RPMI8226 (cell line): ENCODE measurements at regions not wholly inside any gene's neighbourhood (a gene's known extent, or its start where the extent isn't known, plus 50 kb on each side); places are given as distances from the start of the nearest gene placed in this dataset.
"Not testable (repeated sequence)": the region's sequence is repeated elsewhere in the genome, so short reads cannot be mapped to it uniquely, and the experiment has no call there.

ENCODE experiments used
- DNase-seq: peaks from one replicate; pipeline ENCODE4 v3.0.0-alpha.2; 2015

DNA sequence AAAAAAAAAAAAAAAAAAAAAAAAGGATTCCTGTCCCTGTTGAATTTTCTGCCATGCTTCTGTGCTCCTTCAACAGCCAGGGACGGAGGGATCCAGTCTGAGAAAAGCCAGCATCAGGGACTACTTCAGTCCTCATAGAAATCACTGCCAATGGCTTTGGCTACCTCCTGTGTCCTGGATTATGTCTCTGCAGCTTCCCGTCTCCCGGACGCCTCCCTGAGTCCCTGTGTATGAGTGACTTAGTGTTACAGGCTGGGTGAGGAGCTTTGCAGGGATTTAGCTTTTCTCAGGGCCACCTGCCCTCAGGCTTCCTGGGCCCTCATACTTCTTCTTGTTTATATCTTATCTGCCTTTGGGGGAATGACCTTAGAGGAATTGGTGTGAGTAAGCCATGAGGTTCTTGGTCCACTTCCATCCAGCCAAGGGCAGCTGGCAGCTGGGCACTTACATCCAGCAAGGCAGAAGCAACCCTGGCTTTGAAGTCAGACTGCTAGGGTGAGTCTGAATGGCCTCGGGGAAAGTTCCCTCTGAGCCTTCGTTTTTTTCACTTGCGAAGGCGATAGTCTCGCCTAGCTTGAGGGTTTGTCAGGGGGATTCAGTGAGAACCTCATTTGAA is 83.6 kb upstream of the CRYM start:
- not testable (repeated sequence) for DNase-seq

DNA sequence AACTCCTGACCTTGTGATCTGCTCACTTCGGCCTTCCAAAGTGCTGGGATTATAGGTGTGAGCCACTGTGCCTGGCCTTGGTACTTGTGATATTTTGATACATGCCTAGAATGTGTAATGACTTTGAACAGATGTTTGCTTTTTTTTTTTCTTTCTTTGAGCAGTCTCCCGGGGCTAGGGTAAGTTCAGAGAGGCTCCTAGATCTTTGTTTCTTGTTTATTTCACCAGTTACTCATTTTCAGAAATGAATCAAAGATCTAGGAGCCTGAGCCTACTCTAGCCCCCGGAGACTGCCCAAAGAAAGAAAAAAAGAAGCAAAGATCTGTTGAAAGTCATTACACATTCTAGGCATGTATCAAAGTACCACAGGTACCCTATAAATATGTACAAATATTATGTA is 83.0 kb upstream of the CRYM start:
- DNase-seq, result not testable (repeated sequence)

DNA sequence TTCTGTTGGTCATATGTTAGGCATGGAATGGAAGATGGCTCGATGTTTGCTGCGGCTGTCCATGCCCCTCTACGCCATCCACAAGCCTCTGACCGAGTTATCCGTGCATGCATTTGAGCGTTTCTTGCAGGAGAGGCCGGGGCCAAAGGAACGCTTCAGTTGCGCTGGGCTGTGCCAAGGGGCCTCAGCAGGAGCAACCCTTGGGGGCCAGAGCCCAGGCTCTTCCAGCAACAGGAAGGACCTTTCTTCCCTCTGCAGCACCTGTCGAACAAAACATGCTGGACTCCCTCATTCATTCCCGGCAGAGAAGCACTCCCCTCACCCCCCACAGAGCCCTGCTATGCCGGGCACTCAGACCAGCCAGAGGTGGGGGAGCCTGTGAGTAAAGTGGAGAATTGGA is 81.4 kb upstream of the CRYM start:
- DNase-seq, result peak; percentile 24

DNA sequence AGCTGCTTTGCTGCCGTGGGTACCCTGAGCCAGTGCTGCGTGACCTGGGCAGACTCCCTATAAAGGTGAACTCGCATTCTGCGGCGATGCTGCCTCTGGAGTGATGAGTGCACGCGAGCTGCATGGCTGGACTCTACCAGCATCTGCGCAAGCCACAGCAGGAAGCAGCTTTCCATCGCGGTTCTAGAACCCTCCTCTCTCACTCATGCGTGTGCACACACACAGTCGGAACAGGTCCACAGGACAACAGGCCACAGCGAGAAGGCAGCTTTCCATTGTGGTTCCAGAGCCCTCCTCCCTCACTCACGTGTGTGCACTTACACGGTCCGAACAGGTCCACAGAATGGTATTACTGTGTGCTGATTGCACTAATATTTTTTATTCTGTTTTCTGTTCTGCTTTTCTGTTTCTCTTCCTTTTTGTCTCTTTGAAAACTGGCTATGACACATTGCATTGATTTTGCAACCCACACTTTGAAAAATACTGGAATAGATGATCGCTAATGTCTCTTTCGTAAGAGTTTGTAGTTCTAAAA is 80.2 kb upstream of the CRYM start:
- not testable (repeated sequence) for DNase-seq

DNA sequence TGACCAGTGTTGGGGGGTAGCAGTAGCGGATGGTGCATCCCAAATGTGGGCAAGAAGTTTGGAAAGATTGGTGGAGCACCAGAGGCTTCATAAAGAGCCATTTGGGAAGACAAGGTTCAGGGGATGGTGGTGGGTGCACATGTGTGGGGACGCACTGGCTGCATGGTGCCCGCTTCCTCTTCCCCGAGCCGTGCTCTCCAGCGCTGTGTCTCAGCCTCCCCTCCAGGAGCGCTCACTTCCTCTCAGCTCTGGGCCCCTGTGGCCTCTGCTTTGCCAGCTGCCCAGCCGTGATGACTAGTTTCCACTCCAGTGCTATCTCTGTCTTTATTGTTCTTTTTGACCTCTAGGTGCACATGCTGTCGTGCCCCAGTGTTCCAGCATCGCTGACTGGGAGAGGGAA is 78.2 kb upstream of the CRYM start:
- DNase-seq, result not testable (repeated sequence)

DNA sequence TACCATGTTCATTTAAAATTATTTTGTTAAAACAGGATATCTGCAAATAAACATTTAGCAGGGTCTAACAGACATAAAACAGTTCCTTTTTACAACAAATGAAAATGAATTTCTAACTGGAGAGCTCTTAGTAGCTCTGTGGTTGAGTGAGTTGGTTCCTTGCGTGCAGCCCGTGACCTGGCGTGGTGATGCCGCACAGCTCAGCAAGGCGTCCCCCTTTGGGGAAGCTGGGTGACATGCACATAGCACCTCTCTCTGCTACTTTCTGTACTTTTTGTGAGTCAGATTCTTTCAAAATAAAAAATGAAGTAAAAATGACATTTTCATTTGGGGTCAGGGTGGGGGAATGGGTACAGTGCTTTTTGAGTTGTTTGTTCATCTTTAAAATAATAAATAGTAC is 73.3 kb upstream of the CRYM start:
- DNase-seq, result not testable (repeated sequence)

DNA sequence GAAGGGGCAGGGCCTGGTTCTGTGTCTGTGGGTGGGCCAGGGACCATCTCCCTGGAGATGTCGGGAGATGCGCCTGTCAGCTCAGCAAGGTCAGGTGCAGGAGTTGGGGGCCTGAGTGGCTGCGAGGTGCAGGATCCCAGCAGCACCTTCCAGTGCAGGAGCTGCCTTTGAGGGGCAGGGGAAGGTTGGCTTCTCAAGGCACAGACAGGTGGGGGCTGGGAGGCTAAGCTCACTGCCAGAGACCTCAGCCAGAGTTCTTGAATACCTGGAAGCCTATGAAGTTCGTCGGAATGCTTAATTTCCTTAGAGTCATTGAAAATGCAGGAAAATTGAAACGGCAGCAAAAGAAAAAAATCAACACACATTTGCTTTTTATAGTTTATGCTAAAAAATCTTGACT is 72.8 kb upstream of the CRYM start:
- not testable (repeated sequence) for DNase-seq

DNA sequence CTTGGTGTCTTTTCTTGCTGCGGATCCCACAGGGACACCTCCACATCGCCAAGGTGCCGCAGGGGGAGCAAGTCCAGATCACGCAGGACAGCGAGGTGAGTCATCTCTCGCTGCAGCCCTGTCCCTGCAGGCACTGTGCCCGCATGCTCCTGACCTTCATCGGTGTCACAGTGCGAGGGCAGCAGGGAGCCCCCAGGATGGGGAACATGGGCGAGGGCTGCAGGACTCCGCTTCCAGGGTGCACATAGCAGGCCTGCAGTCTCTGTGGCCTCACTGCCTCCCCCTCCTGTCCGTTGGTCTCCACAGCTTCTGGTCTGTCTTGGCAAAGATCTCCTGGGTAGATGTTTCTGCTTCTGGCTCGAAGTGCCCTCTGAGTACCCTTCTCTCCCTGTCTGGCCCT is 71.2 kb upstream of the CRYM start:
- DNase-seq, result not testable (repeated sequence)

DNA sequence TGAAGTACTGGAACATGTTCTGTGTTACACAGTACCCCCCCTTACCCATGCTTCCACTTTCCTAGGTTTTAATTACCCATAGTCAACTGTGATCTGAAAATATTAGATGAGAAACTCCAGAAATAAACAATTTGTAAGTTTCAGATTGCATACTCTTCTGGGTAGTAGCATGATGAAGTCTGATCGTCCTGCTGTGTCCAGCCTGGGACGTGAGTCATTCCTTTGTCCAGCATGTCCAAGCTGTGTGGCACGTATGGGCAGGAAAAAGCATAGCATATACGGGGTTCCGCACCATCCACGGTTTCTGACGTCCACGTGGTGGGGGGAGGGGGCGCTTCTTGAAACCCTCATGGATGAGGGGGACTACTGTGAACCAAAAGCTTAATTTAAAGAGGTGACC is 70.7 kb upstream of the CRYM start:
- DNase-seq, result not testable (repeated sequence)

DNA sequence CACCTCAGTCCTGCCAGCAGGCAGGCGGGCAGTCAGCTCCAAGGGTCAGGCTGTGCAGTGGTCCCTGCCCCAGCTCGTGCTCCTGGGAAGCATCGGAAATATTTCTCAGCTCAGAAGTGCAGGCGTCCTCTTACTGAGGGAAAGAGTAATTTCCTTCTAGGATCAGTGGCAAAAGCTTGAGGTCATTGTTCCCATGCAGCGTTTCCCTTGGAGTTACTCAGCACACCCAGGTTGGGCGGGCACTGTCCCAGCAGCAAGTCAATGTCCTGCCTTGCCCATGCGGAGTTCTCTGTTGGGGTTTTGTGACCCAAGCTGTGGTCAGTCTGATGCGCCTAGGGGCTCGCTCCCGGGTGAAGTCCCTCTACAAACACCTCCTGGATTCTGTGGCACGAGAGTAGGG is 69.4 kb upstream of the CRYM start:
- not testable (repeated sequence) for DNase-seq

DNA sequence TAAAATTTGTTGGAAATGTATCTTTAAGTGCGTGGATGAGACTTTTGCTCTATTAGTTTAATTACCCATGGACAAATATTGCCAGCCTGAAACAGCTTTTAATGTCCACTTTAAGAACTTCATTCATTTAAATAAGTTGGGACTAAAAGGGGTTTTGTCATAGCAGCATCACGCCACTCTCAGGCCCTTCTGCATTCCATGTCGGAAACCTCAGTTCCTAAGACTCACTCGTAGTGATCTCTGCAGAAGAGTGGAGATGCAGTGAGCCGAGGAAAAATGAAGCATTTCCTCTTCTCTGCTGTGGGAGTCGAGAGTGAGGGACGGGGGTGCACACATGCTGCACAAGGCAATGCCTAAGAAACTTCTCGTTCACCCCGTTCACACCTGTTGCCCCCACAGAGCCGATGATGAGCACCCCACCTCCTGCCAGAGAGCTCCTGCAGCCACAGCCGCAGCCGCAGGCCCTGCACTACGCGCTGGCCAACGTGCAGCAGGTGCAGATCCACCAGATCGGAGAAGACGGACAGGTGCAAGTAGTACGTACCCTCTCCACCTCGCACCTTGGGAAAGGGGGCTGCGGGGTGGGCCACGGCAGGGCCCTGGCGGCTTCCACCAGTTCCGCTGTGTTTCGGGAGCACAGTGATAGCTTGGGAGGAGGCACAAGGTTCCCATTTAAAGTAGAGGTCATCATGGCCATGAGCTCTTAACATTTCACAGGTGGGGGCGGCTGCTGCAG is 68.8 kb upstream of the CRYM start:
- DNase-seq, result not testable (repeated sequence)

DNA sequence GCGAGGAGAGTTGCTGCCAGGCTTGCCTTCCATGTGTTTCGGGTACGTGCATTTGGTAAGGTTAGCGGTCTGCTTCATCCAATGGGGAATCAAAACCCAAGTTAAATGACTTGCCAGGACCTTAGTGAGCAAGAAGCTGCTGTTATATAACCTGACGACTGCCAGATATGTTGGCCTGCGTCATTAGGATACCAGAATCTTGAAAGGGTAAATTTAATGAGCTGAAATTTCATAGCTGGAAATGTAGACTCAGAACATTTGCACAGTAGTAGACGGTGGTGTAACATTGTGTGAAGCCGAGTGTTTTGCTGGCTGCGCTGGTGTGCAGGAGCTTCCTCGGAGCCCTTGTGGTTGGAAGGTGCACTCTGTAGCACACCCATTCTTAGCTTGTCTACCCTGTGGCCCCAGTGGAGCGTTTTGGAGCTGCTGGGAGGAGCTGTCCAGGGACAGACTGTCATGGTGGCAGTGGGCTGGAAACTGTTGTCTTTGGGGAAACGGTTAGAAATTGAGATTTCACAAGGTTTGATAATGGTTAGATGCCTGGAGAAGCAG is 66.3 kb upstream of the CRYM start:
- not testable (repeated sequence) for DNase-seq

DNA sequence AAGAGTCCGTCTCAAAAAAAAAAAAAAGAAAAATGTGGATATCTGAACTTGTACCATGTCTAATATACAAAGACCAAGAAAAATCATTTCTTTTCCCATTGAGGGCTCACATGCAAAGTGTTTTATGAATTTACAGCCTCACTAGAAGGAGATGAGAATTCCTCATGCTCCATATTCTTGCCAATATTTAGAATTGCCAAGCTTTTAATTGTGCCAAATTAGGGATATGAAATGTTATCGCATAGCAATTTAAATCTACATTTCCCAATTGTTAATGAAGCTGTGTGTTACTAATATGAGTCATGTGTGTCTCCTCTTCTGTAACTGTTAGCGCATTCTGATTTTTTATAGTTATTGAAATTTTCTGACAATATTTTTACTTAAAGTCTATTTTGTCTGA is 63.0 kb upstream of the CRYM start:
- no peak for DNase-seq

DNA sequence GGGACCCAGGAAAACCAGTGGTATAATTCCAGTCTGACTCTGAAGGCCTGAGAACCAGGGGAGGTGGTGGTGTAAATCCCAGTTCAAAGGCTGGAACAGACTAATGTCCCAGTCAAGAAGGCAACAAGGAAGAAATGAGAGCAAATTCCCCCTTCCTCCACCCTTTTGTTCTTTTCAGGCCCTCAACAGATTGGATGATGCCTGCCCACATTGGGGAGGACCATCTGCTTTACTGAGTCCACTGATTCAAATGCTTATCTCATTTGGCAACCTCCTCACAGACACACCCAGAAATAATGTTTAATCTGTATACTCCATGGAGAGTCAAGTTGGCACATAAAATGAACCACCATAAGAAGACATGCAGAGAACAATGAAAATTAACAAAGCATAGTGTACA is 61.9 kb upstream of the CRYM start:
- no peak for DNase-seq

DNA sequence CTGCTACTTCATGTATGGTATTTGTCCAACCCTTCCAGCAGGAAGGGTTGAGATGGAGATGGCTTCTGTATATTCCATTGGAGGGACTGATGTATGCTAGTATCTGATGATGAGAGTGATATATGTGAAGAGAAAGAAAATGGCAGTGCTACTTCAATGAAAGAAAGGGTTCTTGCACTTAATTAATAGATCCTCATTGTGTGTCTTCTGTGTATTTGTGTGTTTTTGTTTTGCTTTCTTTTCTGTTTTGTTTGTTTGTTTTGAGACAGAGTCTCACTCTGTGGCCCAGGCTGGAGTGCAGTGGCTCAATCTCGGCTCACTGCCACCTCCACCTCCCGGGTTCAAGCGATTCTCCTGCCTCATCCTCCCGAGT is 61.2 kb upstream of the CRYM start:
- DNase-seq, result no peak

DNA sequence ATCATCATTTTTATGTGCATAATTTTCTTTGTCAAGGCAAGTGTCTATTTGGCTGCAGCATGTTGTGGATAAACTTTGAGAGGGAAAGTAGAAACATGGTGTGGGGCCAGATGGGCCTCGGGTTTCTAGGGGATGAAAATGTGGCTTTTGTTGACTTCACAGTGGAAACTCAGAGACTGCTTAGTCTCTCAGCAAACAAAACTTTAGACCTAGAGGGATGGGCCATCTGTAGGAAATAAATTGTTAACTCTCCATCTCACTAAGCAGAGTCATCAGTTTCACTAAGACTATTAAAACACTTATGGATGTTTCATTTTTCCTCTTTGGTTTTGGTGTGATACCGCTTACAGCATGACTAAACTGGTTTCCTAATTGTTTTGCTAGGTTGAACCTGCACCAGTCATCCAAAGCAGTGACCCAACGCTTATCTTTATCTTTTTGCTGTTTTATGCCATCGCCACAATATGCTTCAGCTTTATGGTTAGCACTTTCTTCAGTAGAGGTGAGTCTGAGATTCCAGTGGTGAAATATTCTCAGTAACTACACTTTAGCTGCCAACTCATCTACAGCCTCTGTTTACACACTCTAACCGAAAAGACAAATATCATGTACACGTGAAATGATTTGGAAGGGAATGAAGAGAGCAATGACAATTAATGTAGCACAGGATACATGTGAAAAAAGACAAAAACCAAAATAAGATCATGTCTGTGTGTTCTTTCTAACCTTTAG is 60.6 kb upstream of the CRYM start:
- peak; percentile 85 for DNase-seq

DNA sequence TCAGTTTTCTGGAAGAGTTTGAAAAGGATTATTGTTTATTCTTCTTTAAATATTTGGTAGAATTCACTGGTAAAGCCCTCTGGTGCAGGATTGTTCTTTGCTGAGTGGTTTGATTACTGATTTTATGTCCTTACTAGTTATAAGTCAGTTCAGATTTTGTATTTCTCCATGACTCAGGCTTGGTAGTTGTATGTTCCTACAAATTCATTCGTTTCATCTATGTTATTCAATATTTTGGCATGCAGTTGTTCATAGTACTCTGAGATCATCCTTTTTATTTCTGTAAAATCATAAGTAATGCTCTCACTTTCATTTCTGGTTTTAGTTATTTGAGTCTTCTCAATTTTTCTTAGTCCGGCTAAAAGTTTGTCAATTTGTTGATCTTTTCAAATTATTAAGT is 58.1 kb upstream of the CRYM start:
- DNase-seq, result no peak

DNA sequence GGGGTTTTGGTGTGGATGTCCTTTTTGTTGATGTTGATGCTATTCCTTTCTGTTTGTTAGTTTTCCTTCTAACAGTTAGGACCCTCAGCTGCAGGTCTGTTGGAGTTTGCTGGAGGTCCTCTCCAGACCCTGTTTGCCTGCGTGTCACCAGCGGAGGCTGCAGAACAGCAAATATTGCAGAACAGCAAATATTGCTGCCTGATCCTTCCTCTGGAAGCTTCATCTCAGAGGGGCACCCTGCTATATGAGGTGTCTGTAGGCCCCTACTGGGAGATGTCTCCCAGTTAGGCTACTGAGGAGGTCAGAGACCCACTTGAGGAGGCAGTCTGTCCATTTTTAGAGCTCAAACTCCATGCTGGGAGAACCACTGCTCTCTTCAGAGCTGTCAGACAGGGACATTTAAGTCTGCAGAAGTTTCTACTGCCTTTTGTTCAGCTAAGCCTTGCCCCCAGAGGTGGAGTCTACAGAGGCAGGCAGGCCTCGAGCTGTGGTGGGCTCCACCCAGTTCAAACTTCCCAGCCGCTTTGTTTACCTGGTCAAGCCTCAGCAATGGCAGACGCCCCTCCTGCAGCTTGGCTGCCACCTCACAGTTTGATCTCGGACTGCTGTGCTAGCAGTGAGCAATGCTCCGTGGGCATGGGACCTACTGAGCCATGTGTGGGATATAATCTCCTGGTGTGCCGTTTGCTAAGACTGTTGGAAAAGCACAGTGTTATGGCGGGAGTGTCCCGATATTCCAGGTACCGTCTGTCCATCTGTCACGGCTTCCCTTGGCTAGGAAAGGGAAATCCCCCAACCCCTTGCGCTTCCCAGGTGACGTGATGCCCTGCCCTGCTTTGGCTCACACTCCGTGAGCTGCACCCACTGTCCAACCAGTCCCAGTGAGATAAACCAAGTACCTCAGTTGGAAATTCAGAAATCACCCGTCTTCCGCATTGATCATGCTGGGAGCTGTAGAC is 56.4 kb upstream of the CRYM start:
- DNase-seq, result not testable (repeated sequence)

DNA sequence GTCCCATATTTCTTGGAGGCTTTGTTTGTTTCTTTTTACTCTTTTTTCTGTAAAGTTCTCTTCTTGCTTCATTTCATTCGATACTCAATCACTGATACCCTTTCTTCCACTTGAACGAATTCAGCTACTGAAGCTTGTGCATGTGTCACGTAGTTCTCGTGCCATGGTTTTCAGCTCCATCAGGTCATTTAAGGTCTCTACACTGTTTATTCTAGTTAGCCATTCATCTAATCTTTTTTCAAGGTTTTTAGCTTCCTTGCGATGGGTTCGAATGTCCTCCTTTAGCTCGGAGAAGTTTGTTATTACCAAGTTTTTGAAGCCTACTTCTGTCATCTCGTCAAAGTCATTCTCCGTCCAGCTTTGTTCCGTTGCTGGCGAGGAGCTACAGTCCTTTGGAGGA is 55.6 kb upstream of the CRYM start:
- DNase-seq, result not testable (repeated sequence)
